ENCODE measurements at regions not wholly inside any gene's neighbourhood (a gene's known extent, or its start where the extent isn't known, plus 50 kb on each side); places are given as distances from the start of the nearest gene placed in this dataset.
A peak's percentile ranks its signal among the peaks of the same experiment; 100 is the strongest.

DNA sequence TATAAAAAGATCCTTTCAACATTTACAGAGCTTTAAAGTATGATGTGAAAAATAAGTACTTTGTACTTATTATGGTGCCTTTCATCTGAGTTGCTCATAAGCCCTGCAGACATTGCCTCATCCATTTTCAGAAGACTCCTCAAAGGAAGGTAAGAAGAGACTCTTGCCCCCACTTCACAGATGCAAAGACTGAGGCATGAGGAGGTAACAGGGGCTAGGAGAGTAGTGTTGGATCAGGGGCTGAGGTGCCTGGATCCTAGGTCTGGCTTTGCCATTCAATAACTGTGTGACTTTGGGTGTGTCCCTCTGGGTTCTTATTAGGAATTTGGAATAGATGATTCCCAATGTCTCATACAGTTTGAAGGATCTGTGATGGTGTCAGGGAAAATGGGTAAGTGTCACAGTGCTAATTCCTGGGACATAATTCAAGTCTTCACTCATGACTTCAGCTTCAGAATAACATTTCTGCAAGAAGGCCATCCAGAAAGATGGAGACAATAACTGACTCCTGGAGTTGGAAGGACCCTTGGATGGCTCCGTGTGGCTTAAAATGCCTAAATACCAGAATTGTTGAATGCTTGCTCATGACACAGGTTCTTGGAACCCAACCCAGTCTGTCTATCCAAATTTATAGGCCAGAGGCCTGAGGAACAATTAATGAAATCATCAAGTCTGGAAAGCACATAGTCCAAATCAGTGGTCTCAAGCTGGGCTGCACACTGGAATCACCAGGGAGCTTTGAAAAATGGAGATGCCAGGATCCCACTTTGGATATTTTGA lies 93.1 kb upstream of the RUNX1 start:
- Histone ChIP-seq H3K4me1 (ENCODE audit: control insufficient read depth in 1 of 2, insufficient read depth in 2 of 2, low read length in 2 of 2) (peaks cover under 1% of the 10 kb centered on the region in 2 donors), H3K27ac (ENCODE audit: low read depth, low read length) (no peak overlapping the region), H3K4me3 (ENCODE audit: low read depth in 1 of 2, low read length in 2 of 2) (no peak overlapping the region), H3K36me3 (ENCODE audit: control insufficient read depth in 1 of 2, insufficient read depth in 2 of 2, low read length in 2 of 2) (no peaks in the 10 kb centered on the region), H3K9ac (ENCODE audit: low read depth in 1 of 2, low read length in 2 of 2) (no peak overlapping the region), H3K27me3 (ENCODE audit: control insufficient read depth in 1 of 2, insufficient read depth in 2 of 2, low read length in 2 of 2) (no peaks in the 10 kb centered on the region), H3K9me3 (ENCODE audit: control insufficient read depth in 1 of 2, low read length in 2 of 2) (no peaks in the 10 kb centered on the region)

DNA sequence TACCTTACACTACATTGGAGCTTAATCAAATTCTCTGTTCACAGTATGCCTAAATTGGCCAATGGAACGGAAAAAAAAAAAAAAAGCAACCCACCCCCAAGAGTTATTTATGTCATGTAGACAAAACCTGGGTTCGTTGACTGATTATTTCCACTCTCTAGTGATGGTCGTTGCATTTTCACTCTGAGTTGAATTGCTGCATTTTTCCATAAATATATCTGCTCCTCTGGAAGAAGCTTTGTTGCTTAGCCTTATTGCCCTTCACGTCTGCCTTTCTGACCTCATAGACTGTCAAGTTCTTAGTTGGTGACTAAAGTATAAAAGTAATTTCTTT lies 90.2 kb upstream of the RUNX1 start:
- Histone ChIP-seq H3K9ac (ENCODE audit: low read depth in 1 of 2, low read length in 2 of 2) (no peak overlapping the region), H3K4me3 (ENCODE audit: low read depth in 1 of 2, low read length in 2 of 2) (no peak overlapping the region), H3K27me3 (ENCODE audit: control insufficient read depth in 1 of 2, insufficient read depth in 2 of 2, low read length in 2 of 2) (no peaks in the 10 kb centered on the region), H3K9me3 (ENCODE audit: control insufficient read depth in 1 of 2, low read length in 2 of 2) (no peaks in the 10 kb centered on the region), H3K27ac (ENCODE audit: low read depth, low read length) (no peak overlapping the region), H3K36me3 (ENCODE audit: control insufficient read depth in 1 of 2, insufficient read depth in 2 of 2, low read length in 2 of 2) (no peaks in the 10 kb centered on the region), H3K4me1 (ENCODE audit: control insufficient read depth in 1 of 2, insufficient read depth in 2 of 2, low read length in 2 of 2) (peaks cover 4 to 12% of the 10 kb centered on the region in 2 donors)

DNA sequence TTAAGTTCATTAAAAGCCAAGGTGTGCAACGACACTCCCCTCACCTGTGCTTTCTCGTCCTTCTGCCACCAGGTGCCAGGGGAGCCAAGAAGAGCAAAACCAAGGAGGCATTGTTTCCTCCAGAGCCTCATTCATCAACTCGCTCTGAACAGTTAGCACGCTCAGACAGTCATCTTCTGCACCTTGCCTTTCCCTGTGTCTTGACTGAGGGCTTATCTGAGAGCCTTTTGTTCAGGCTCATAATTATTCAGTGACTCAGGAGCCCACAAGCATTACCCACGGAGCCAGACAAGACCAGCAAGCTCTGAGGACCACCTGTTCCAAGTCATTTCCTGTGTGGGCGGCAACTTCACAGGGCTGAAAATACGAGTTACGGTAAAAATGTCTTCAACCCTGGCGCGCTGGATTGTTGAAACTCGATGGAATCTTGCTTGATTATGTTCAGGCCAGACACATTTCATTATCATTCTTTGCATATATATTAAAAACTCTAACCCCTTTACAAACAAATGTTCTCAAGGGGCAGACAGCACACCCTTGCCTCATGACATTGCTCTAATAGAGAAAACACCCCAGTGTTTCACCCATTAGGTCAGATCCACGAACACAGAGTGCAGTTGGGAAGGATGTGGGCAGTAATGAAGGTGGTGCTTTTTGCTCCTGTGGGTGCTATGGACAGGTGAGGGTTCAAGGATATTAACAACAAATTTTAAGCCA lies 89.7 kb upstream of the RUNX1 start:
- Histone ChIP-seq H3K9me3 (ENCODE audit: control insufficient read depth in 1 of 2, low read length in 2 of 2) (no peaks in the 10 kb centered on the region), H3K27me3 (ENCODE audit: control insufficient read depth in 1 of 2, insufficient read depth in 2 of 2, low read length in 2 of 2) (no peaks in the 10 kb centered on the region), H3K4me1 (ENCODE audit: control insufficient read depth in 1 of 2, insufficient read depth in 2 of 2, low read length in 2 of 2) (peaks cover 4 to 12% of the 10 kb centered on the region in 2 donors), H3K27ac (ENCODE audit: low read depth, low read length) (no peak overlapping the region), H3K36me3 (ENCODE audit: control insufficient read depth in 1 of 2, insufficient read depth in 2 of 2, low read length in 2 of 2) (no peaks in the 10 kb centered on the region), H3K4me3 (ENCODE audit: low read depth in 1 of 2, low read length in 2 of 2) (peak overlapping the region in 1 of 2 donors; percentile 7), H3K9ac (ENCODE audit: low read depth in 1 of 2, low read length in 2 of 2) (no peak overlapping the region)

DNA sequence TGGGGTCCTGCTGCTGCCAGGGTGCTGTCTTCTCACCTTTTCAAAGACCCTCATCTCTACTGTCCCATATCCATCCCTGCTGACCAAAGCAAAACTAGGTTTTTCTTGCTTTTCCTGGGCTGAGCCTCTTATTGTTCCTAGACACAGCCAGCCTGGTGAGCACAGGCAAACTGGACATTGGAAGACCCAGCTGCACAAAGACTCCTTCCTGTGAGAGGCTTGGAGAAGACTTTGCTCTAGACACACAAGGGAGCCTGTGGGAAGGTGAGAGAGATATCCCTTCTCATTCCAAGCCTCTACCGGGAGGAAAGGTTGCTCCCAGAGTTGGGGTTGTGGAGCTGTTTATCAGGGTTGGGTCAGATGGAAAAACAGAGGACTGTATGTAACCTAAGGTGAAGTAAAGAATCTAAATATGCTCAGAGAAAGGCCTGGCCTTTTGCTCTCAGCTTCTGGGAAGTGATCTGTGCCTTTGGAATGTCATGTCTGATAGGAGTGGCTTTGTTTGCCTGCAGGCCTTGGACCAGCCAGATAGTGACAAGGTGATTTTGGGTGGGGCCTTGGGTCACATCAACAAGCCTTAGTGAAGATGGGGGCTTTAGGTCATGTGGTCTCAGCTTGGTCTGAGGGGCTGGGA lies 87.6 kb upstream of the RUNX1 start:
- Histone ChIP-seq H3K27me3 (ENCODE audit: control insufficient read depth in 1 of 2, insufficient read depth in 2 of 2, low read length in 2 of 2) (no peaks in the 10 kb centered on the region), H3K36me3 (ENCODE audit: control insufficient read depth in 1 of 2, insufficient read depth in 2 of 2, low read length in 2 of 2) (no peaks in the 10 kb centered on the region), H3K4me1 (ENCODE audit: control insufficient read depth in 1 of 2, insufficient read depth in 2 of 2, low read length in 2 of 2) (peaks cover 4 to 12% of the 10 kb centered on the region in 2 donors), H3K4me3 (ENCODE audit: low read depth in 1 of 2, low read length in 2 of 2) (no peak overlapping the region), H3K9ac (ENCODE audit: low read depth in 1 of 2, low read length in 2 of 2) (no peak overlapping the region), H3K27ac (ENCODE audit: low read depth, low read length) (no peak overlapping the region), H3K9me3 (ENCODE audit: control insufficient read depth in 1 of 2, low read length in 2 of 2) (no peaks in the 10 kb centered on the region)

DNA sequence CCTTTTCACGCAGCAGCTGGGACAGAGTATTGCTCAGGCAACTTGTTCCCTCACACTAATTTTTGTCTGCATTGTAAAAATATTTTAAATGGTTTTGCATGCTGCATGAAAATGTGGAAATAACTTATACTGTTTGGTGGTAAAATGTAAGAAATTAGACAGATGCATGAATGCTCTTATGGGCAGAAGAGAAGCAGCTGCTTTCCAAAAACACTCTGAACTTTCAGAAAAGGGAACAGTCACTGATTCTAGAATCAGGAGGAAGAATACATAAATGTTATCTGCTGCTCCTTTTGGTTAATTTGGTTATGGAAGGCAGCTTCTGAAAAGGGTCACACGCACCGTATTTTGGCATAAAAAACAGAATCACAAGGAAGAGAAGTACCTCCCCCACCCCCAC lies 87.0 kb upstream of the RUNX1 start:
- Histone ChIP-seq H3K36me3 (ENCODE audit: control insufficient read depth in 1 of 2, insufficient read depth in 2 of 2, low read length in 2 of 2) (no peaks in the 10 kb centered on the region), H3K4me1 (ENCODE audit: control insufficient read depth in 1 of 2, insufficient read depth in 2 of 2, low read length in 2 of 2) (peaks cover 4 to 12% of the 10 kb centered on the region in 2 donors), H3K4me3 (ENCODE audit: low read depth in 1 of 2, low read length in 2 of 2) (no peak overlapping the region), H3K27me3 (ENCODE audit: control insufficient read depth in 1 of 2, insufficient read depth in 2 of 2, low read length in 2 of 2) (no peaks in the 10 kb centered on the region), H3K27ac (ENCODE audit: low read depth, low read length) (no peak overlapping the region), H3K9me3 (ENCODE audit: control insufficient read depth in 1 of 2, low read length in 2 of 2) (no peaks in the 10 kb centered on the region), H3K9ac (ENCODE audit: low read depth in 1 of 2, low read length in 2 of 2) (no peak overlapping the region)

- Histone ChIP-seq H3K27me3 (ENCODE audit: control insufficient read depth in 1 of 2, insufficient read depth in 2 of 2, low read length in 2 of 2) (no peaks in the 10 kb centered on the region), H3K9me3 (ENCODE audit: control insufficient read depth in 1 of 2, low read length in 2 of 2) (no peaks in the 10 kb centered on the region), H3K27ac (ENCODE audit: low read depth, low read length) (no peak overlapping the region), H3K9ac (ENCODE audit: low read depth in 1 of 2, low read length in 2 of 2) (no peak overlapping the region), H3K4me1 (ENCODE audit: control insufficient read depth in 1 of 2, insufficient read depth in 2 of 2, low read length in 2 of 2) (peaks cover 4 to 12% of the 10 kb centered on the region in 2 donors), H3K4me3 (ENCODE audit: low read depth in 1 of 2, low read length in 2 of 2) (no peak overlapping the region), H3K36me3 (ENCODE audit: control insufficient read depth in 1 of 2, insufficient read depth in 2 of 2, low read length in 2 of 2) (no peaks in the 10 kb centered on the region)
Measured at GRCh38 chr21:35135481-35135880, 86.4 kb upstream of the RUNX1 start.

DNA sequence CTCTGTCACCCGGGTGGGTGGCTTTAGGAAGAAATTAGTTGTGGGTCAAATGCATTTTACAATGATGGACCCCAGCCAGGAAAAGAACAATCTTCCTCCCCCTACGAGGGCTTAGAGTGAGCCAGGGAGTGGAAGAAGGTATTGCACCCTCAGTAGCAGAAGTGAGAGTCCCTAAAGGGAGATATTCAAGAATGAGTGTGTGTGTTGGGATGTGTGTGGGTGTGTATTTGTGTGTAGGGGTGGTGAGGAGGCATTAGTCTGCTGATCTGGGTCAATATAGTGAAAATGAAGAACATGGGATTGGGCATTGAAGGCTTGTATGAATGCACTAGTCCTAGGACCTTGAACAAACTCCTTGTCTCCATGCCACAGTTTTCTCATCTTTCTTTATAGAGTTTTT lies 85.2 kb upstream of the RUNX1 start:
- no peak overlapping the region for H3K9ac ChIP-seq (ENCODE audit: low read depth in 1 of 2, low read length in 2 of 2)
- H3K9me3 ChIP-seq (ENCODE audit: control insufficient read depth in 1 of 2, low read length in 2 of 2), result peaks cover 0 to 3% of the 10 kb centered on the region in 2 donors
- peaks cover 4 to 12% of the 10 kb centered on the region in 2 donors for H3K4me1 ChIP-seq (ENCODE audit: control insufficient read depth in 1 of 2, insufficient read depth in 2 of 2, low read length in 2 of 2)
- no peaks in the 10 kb centered on the region for H3K36me3 ChIP-seq (ENCODE audit: control insufficient read depth in 1 of 2, insufficient read depth in 2 of 2, low read length in 2 of 2)
- H3K27me3 ChIP-seq (ENCODE audit: control insufficient read depth in 1 of 2, insufficient read depth in 2 of 2, low read length in 2 of 2), result no peaks in the 10 kb centered on the region
- no peak overlapping the region for H3K27ac ChIP-seq (ENCODE audit: low read depth, low read length)
- no peak overlapping the region for H3K4me3 ChIP-seq (ENCODE audit: low read depth in 1 of 2, low read length in 2 of 2)

DNA sequence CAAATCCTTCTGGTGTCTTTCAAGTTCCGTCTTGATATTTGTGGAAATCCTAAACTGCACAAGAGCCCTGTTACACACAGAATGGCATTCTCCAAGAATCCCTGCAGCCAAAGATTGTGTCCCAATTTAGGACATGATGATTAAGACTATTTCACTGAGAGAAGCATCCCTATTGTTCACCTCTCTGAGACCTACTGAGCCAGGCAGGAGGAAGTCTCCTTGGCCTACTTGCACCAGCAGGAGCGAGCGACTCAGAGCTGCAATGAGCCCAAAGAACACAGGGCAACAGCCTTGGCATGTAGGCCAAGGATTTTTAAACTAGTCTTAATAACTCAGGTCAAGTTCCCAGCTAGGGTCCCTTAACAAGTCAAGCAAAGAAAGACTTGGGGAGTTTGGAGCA lies 79.4 kb upstream of the RUNX1 start:
- Histone ChIP-seq H3K27ac (ENCODE audit: low read depth, low read length) (no peak overlapping the region), H3K4me3 (ENCODE audit: low read depth in 1 of 2, low read length in 2 of 2) (no peak overlapping the region), H3K4me1 (ENCODE audit: control insufficient read depth in 1 of 2, insufficient read depth in 2 of 2, low read length in 2 of 2) (no peaks in the 10 kb centered on the region), H3K36me3 (ENCODE audit: control insufficient read depth in 1 of 2, insufficient read depth in 2 of 2, low read length in 2 of 2) (no peaks in the 10 kb centered on the region), H3K27me3 (ENCODE audit: control insufficient read depth in 1 of 2, insufficient read depth in 2 of 2, low read length in 2 of 2) (no peaks in the 10 kb centered on the region), H3K9me3 (ENCODE audit: control insufficient read depth in 1 of 2, low read length in 2 of 2) (peaks cover 0 to 4% of the 10 kb centered on the region in 2 donors), H3K9ac (ENCODE audit: low read depth in 1 of 2, low read length in 2 of 2) (no peak overlapping the region)

GRCh38 chr21:35127851-35128250 lies 78.7 kb upstream of the RUNX1 start:
- peaks cover 0 to 4% of the 10 kb centered on the region in 2 donors for H3K9me3 ChIP-seq (ENCODE audit: control insufficient read depth in 1 of 2, low read length in 2 of 2)
- no peak overlapping the region for H3K4me3 ChIP-seq (ENCODE audit: low read depth in 1 of 2, low read length in 2 of 2)
- H3K9ac ChIP-seq (ENCODE audit: low read depth in 1 of 2, low read length in 2 of 2), result no peak overlapping the region
- H3K36me3 ChIP-seq (ENCODE audit: control insufficient read depth in 1 of 2, insufficient read depth in 2 of 2, low read length in 2 of 2), result no peaks in the 10 kb centered on the region
- H3K27ac ChIP-seq (ENCODE audit: low read depth, low read length), result no peak overlapping the region
- no peaks in the 10 kb centered on the region for H3K27me3 ChIP-seq (ENCODE audit: control insufficient read depth in 1 of 2, insufficient read depth in 2 of 2, low read length in 2 of 2)
- H3K4me1 ChIP-seq (ENCODE audit: control insufficient read depth in 1 of 2, insufficient read depth in 2 of 2, low read length in 2 of 2), result no peaks in the 10 kb centered on the region

- Histone ChIP-seq H3K36me3 (ENCODE audit: control insufficient read depth in 1 of 2, insufficient read depth in 2 of 2, low read length in 2 of 2) (no peaks in the 10 kb centered on the region), H3K4me3 (ENCODE audit: low read depth in 1 of 2, low read length in 2 of 2) (no peak overlapping the region), H3K9me3 (ENCODE audit: control insufficient read depth in 1 of 2, low read length in 2 of 2) (peaks cover 0 to 4% of the 10 kb centered on the region in 2 donors), H3K27me3 (ENCODE audit: control insufficient read depth in 1 of 2, insufficient read depth in 2 of 2, low read length in 2 of 2) (no peaks in the 10 kb centered on the region), H3K27ac (ENCODE audit: low read depth, low read length) (no peak overlapping the region), H3K9ac (ENCODE audit: low read depth in 1 of 2, low read length in 2 of 2) (no peak overlapping the region), H3K4me1 (ENCODE audit: control insufficient read depth in 1 of 2, insufficient read depth in 2 of 2, low read length in 2 of 2) (no peaks in the 10 kb centered on the region)
Measured at GRCh38 chr21:35127026-35127425, 77.9 kb upstream of the RUNX1 start.
